ENCODE measurements at regions not wholly inside any gene's neighbourhood (a gene's known extent, or its start where the extent isn't known, plus 50 kb on each side); places are given as distances from the start of the nearest gene placed in this dataset.

- intact Hi-C loops (cut with DNase I) = no loop called here
- no peak for DNase-seq
Measured at GRCh38 chr1:64356636-64357256, 113.2 kb upstream of the CACHD1 start.

GRCh38 chr1:64357422-64357821, 112.5 kb upstream of the CACHD1 start:
- intact Hi-C loops (cut with DNase I) = no loop called here
- no peak for DNase-seq

- DNase-seq = no peak
- intact Hi-C loops (cut with DNase I) = no loop called here
Measured at GRCh38 chr1:64358692-64359091, 111.2 kb upstream of the CACHD1 start.

GRCh38 chr1:64361974-64362373, 108.0 kb upstream of the CACHD1 start:
- intact Hi-C loops (cut with DNase I) = no loop called here
- no peak for DNase-seq

GRCh38 chr1:64363111-64363510, 106.8 kb upstream of the CACHD1 start:
- DNase-seq = no peak
- intact Hi-C loops (cut with DNase I) = no loop called here

- intact Hi-C loops (cut with DNase I) = no loop called here
- DNase-seq = peak in 18 of 42 donors; percentile 7 to 60 (median 25)
Measured at GRCh38 chr1:64363616-64364015, 106.3 kb upstream of the CACHD1 start.

- no peak for DNase-seq
- intact Hi-C loops (cut with DNase I) = no loop called here
Measured at GRCh38 chr1:64366821-64367220, 103.1 kb upstream of the CACHD1 start.

- no peak for DNase-seq
- intact Hi-C loops (cut with DNase I) = no loop called here
Measured at GRCh38 chr1:64368344-64368743, 101.6 kb upstream of the CACHD1 start.

GRCh38 chr1:64378826-64379225, 91.1 kb upstream of the CACHD1 start:
- no peak for DNase-seq
- intact Hi-C loops (cut with DNase I) = no loop called here

- intact Hi-C loops (cut with DNase I) = no loop called here
- DNase-seq = peak in 4 of 42 donors; percentile 8 to 15 (median 8)
Measured at GRCh38 chr1:64387389-64388285, 82.3 kb upstream of the CACHD1 start.

- intact Hi-C loops (cut with DNase I) = no loop called here
- DNase-seq = no peak
Measured at GRCh38 chr1:64388336-64388735, 81.6 kb upstream of the CACHD1 start.

- intact Hi-C loops (cut with DNase I) = no loop called here
- peak in 3 of 42 donors; percentile 3 to 12 (median 8) for DNase-seq
Measured at GRCh38 chr1:64392109-64392508, 77.8 kb upstream of the CACHD1 start.

- intact Hi-C loops (cut with DNase I) = no loop called here
- DNase-seq = no peak
Measured at GRCh38 chr1:64393790-64394189, 76.1 kb upstream of the CACHD1 start.

GRCh38 chr1:64396817-64397216, 73.1 kb upstream of the CACHD1 start:
- DNase-seq = no peak
- intact Hi-C loops (cut with DNase I) = no loop called here

GRCh38 chr1:64397541-64397940, 72.4 kb upstream of the CACHD1 start:
- no peak for DNase-seq
- intact Hi-C loops (cut with DNase I) = no loop called here

- intact Hi-C loops (cut with DNase I) = no loop called here
- DNase-seq = no peak
Measured at GRCh38 chr1:64398936-64399335, 71.0 kb upstream of the CACHD1 start.

- intact Hi-C loops (cut with DNase I) = no loop called here
- DNase-seq = no peak
Measured at GRCh38 chr1:64401285-64401684, 68.6 kb upstream of the CACHD1 start.

GRCh38 chr1:64403331-64403730, 66.6 kb upstream of the CACHD1 start:
- DNase-seq = no peak
- intact Hi-C loops (cut with DNase I) = no loop called here

GRCh38 chr1:64404202-64404601, 65.7 kb upstream of the CACHD1 start:
- intact Hi-C loops (cut with DNase I) = no loop called here
- no peak for DNase-seq

- no peak for DNase-seq
- intact Hi-C loops (cut with DNase I) = no loop called here
Measured at GRCh38 chr1:64405833-64406232, 64.1 kb upstream of the CACHD1 start.

- intact Hi-C loops (cut with DNase I) = no loop called here
- no peak for DNase-seq
Measured at GRCh38 chr1:64410217-64410616, 59.7 kb upstream of the CACHD1 start.
